ENCODE measurements at regions not wholly inside any gene's neighbourhood (a gene's known extent, or its start where the extent isn't known, plus 50 kb on each side); places are given as distances from the start of the nearest gene placed in this dataset.

DNA sequence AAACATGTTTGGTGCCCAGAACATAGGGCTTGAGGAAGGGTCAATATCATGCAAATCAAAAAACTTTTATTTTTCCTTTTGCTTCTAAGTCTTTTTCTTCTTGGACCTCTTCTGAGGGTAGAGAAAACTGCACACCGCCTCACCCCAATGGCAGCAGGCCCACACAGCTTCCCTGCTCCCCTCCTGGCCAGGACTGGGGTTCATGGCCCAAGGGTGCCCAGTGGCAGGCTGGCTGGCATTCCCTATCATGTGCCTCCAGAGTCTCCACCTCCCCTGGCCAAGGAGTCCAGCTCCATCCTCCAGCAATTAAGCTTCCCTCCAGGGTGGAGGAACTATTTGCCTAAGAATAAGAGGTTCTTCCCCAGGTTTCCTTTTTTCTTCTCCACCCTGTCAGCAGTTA is 529.6 kb upstream of the SPANXN1 start:
- TF ChIP-seq POLR2AphosphoS5 (IDR thresholded peaks at IDR 0.05) (no peak), POLR2A (IDR thresholded peaks at IDR 0.05) (no peak)
- TF ChIP-seq, protein P1, sequence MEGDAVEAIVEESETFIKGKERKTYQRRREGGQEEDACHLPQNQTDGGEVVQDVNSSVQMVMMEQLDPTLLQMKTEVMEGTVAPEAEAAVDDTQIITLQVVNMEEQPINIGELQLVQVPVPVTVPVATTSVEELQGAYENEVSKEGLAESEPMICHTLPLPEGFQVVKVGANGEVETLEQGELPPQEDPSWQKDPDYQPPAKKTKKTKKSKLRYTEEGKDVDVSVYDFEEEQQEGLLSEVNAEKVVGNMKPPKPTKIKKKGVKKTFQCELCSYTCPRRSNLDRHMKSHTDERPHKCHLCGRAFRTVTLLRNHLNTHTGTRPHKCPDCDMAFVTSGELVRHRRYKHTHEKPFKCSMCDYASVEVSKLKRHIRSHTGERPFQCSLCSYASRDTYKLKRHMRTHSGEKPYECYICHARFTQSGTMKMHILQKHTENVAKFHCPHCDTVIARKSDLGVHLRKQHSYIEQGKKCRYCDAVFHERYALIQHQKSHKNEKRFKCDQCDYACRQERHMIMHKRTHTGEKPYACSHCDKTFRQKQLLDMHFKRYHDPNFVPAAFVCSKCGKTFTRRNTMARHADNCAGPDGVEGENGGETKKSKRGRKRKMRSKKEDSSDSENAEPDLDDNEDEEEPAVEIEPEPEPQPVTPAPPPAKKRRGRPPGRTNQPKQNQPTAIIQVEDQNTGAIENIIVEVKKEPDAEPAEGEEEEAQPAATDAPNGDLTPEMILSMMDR (IDR thresholded peaks at IDR 0.05) = no peak
- intact Hi-C loops (cut with DNase I; ENCODE audit: low total_unique reads) = no loop called here

DNA sequence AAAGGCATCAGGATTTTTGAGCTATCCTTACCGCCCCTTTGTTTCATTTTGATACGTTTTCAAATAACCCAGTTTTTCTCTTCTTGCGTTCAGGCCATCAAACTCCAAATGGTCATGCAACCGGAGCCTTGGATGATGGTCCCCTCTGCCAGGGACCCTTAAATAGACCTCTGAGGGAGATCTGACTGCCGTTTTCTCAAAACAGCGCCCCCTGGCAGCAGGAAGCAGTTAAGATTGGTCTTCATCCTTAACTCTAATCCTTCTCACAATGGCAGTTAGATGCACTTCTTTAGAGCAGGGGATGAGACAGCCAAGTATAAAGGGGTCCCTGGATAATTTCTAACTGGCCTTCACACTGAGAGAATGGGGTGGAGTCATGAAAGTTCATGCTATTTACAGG is 525.0 kb upstream of the SPANXN1 start:
- Histone ChIP-seq H3K4me3 (no peak overlapping the region), H3K4me1 (no peaks in the 10 kb centered on the region), H3K36me3 (no peaks in the 10 kb centered on the region), H3K9me3 (no peaks in the 10 kb centered on the region), H3K27ac (no peak overlapping the region), H3K27me3 (peaks cover 0 to 11% of the 10 kb centered on the region in 2 donors)
- TF ChIP-seq, protein P1 (IDR thresholded peaks at IDR 0.05) = no peak
- TF ChIP-seq POLR2AphosphoS5 (IDR thresholded peaks at IDR 0.05) (no peak), POLR2A (IDR thresholded peaks at IDR 0.05) (no peak)
- no peak for DNase-seq (ENCODE audit: low spot score in 2 of 2)
- intact Hi-C loops (cut with DNase I; ENCODE audit: low total_unique reads) = no loop called here

More for the DNA sequence above, 529.6 kb upstream of the SPANXN1 start:
- Histone ChIP-seq H3K4me3 (no peak overlapping the region), H3K9me3 (no peaks in the 10 kb centered on the region), H3K4me1 (no peaks in the 10 kb centered on the region), H3K27me3 (no peaks in the 10 kb centered on the region), H3K27ac (no peak overlapping the region), H3K36me3 (no peaks in the 10 kb centered on the region)
- no peak for DNase-seq (ENCODE audit: low spot score in 2 of 2)

- Histone ChIP-seq H3K9me3 (no peaks in the 10 kb centered on the region), H3K36me3 (no peaks in the 10 kb centered on the region), H3K27ac (no peak overlapping the region), H3K4me3 (no peak overlapping the region), H3K4me1 (no peaks in the 10 kb centered on the region), H3K27me3 (peaks cover 0 to 11% of the 10 kb centered on the region in 2 donors)
- intact Hi-C loops (cut with DNase I; ENCODE audit: low total_unique reads) = no loop called here
- TF ChIP-seq POLR2AphosphoS5 (IDR thresholded peaks at IDR 0.05) (no peak), POLR2A (IDR thresholded peaks at IDR 0.05) (no peak)
- TF ChIP-seq, protein P1 (IDR thresholded peaks at IDR 0.05) = no peak
- no peak for DNase-seq (ENCODE audit: low spot score in 2 of 2)
These were observed 516.8 kb upstream of the SPANXN1 start for GRCh38 chrX:144730471-144730870.

GRCh38 chrX:144732588-144732987 is 514.7 kb upstream of the SPANXN1 start:
- intact Hi-C loops (cut with DNase I; ENCODE audit: low total_unique reads) = no loop called here

GRCh38 chrX:144738246-144738645 is 509.1 kb upstream of the SPANXN1 start:
- H3K9me3 ChIP-seq = no peaks in the 10 kb centered on the region
- no peak for TF ChIP-seq POLR2A (IDR thresholded peaks at IDR 0.05)
- TF ChIP-seq, protein P1 (IDR thresholded peaks at IDR 0.05) = no peak
- TF ChIP-seq POLR2AphosphoS5 (IDR thresholded peaks at IDR 0.05) = no peak
- no peak for DNase-seq (ENCODE audit: low spot score in 2 of 2)
- intact Hi-C loops (cut with DNase I; ENCODE audit: low total_unique reads) = no loop called here
- no peaks in the 10 kb centered on the region for H3K27me3 ChIP-seq
- no peak overlapping the region for H3K27ac ChIP-seq
- H3K4me3 ChIP-seq = no peak overlapping the region
- H3K4me1 ChIP-seq = no peaks in the 10 kb centered on the region
- H3K36me3 ChIP-seq = no peaks in the 10 kb centered on the region

More at GRCh38 chrX:144732588-144732987, 514.7 kb upstream of the SPANXN1 start:
- no peak for DNase-seq (ENCODE audit: low spot score in 2 of 2)
- no peak overlapping the region for H3K4me3 ChIP-seq
- no peaks in the 10 kb centered on the region for H3K9me3 ChIP-seq
- no peaks in the 10 kb centered on the region for H3K36me3 ChIP-seq
- H3K27me3 ChIP-seq = no peaks in the 10 kb centered on the region
- no peak for TF ChIP-seq POLR2A (IDR thresholded peaks at IDR 0.05)
- TF ChIP-seq POLR2AphosphoS5 (IDR thresholded peaks at IDR 0.05) = no peak
- TF ChIP-seq, protein P1 (IDR thresholded peaks at IDR 0.05) = no peak
- no peaks in the 10 kb centered on the region for H3K4me1 ChIP-seq
- no peak overlapping the region for H3K27ac ChIP-seq

All from breast epithelium (tissue), 4 donors.